UCSD-AML1 (cell line): ENCODE measurements at regions not wholly inside any gene's neighbourhood (a gene's known extent, or its start where the extent isn't known, plus 50 kb on each side); places are given as distances from the start of the nearest gene placed in this dataset.
"Not testable (repeated sequence)": the region's sequence is repeated elsewhere in the genome, so short reads cannot be mapped to it uniquely, and the experiment has no call there.

ENCODE experiments used
- DNase-seq: peaks from one replicate; lab custom pipeline; 2025; ENCODE audit not compliant: unreplicated experiment; lab: John Stamatoyannopoulos, UW

GRCh38 chr2:212786088-212786487 is 247.5 kb upstream of the ERBB4 start:
- not testable (repeated sequence) for DNase-seq

- no peak for DNase-seq
These were observed 238.5 kb upstream of the ERBB4 start for GRCh38 chr2:212777020-212777491.

GRCh38 chr2:212773808-212774339 is 235.3 kb upstream of the ERBB4 start:
- no peak for DNase-seq

GRCh38 chr2:212770240-212770639 is 231.6 kb upstream of the ERBB4 start:
- DNase-seq: no peak

GRCh38 chr2:212766921-212767320 is 228.3 kb upstream of the ERBB4 start:
- DNase-seq: no peak

- no peak for DNase-seq
These were observed 214.2 kb upstream of the ERBB4 start for GRCh38 chr2:212752730-212753351.

GRCh38 chr2:212745359-212745758 is 206.8 kb upstream of the ERBB4 start:
- no peak for DNase-seq

GRCh38 chr2:212737392-212738172 is 199.0 kb upstream of the ERBB4 start:
- no peak for DNase-seq

- DNase-seq: no peak
These were observed 197.8 kb upstream of the ERBB4 start for GRCh38 chr2:212736385-212736726.

GRCh38 chr2:212733273-212733672 is 194.7 kb upstream of the ERBB4 start:
- no peak for DNase-seq

GRCh38 chr2:212732860-212733259 is 194.3 kb upstream of the ERBB4 start:
- no peak for DNase-seq

- DNase-seq: no peak
These were observed 192.4 kb upstream of the ERBB4 start for GRCh38 chr2:212730994-212731393.

GRCh38 chr2:212728717-212729116 is 190.1 kb upstream of the ERBB4 start:
- DNase-seq: no peak

GRCh38 chr2:212727751-212728150 is 189.1 kb upstream of the ERBB4 start:
- DNase-seq: no peak

- no peak for DNase-seq
These were observed 187.8 kb upstream of the ERBB4 start for GRCh38 chr2:212726403-212726802.

- DNase-seq: no peak
These were observed 186.6 kb upstream of the ERBB4 start for GRCh38 chr2:212725180-212725579.

- no peak for DNase-seq
These were observed 184.6 kb upstream of the ERBB4 start for GRCh38 chr2:212723226-212723625.

GRCh38 chr2:212722046-212722445 is 183.4 kb upstream of the ERBB4 start:
- DNase-seq: no peak

GRCh38 chr2:212721026-212721451 is 182.4 kb upstream of the ERBB4 start:
- DNase-seq: no peak

- DNase-seq: not testable (repeated sequence)
These were observed 176.8 kb upstream of the ERBB4 start for GRCh38 chr2:212715411-212715810.

GRCh38 chr2:212713681-212714080 is 175.1 kb upstream of the ERBB4 start:
- no peak for DNase-seq

- DNase-seq: no peak
These were observed 174.4 kb upstream of the ERBB4 start for GRCh38 chr2:212712991-212713390.
